ENCODE measurements at regions not wholly inside any gene's neighbourhood (a gene's known extent, or its start where the extent isn't known, plus 50 kb on each side); places are given as distances from the start of the nearest gene placed in this dataset.

DNA sequence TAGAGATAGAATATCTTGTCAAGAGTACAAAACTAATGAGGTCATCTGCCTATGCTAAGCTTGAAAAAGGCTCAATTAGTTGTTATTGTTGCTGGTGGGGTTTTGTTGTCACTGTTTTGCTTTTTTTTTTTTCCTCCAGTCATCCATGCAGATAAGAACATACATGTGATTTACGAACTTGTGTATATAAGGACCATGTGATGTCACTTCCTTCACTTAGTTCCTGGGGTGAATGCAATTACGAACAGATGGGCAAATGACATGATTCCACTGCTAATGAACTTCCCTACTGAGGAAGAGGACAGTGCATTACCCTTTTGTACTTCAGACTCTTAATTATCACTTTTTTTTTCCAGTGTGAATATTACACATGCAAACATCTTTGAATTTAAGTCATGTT is 1175.3 kb upstream of the GJE1 start:
- H3K9me3 Mint-ChIP-seq (ENCODE audit: unreplicated experiment) = no peaks in the 10 kb centered on the region
- intact Hi-C loops (cut with micrococcal nuclease) = no loop called here
- DNase-seq (ENCODE audit: unreplicated experiment) = no peak
- TF ChIP-seq CTCF (IDR thresholded peaks at IDR 0.05; ENCODE audit: unreplicated experiment) = no peak
- no peaks in the 10 kb centered on the region for H3K27me3 Mint-ChIP-seq (ENCODE audit: insufficient read depth, unreplicated experiment)
- no peaks in the 10 kb centered on the region for H3K4me1 Mint-ChIP-seq (ENCODE audit: insufficient read depth, unreplicated experiment)
- H3K27ac Mint-ChIP-seq (ENCODE audit: low read depth, unreplicated experiment) = no peak overlapping the region
- no peak overlapping the region for H3K4me3 Mint-ChIP-seq (ENCODE audit: unreplicated experiment)
- ChIA-PET POLR2A (no interaction called here), CTCF (interaction anchor here (0.6 kb wide), 1 partner anchor 187 kb away, joined by 3 read pairs; no protein-coding TSS in a partner anchor)
- BruUV-seq (replicated peaks) = no TSS peak
- H3K36me3 Mint-ChIP-seq (ENCODE audit: insufficient read depth, unreplicated experiment) = no peaks in the 10 kb centered on the region

- Mint-ChIP-seq H3K27me3 (ENCODE audit: insufficient read depth, unreplicated experiment) (no peaks in the 10 kb centered on the region), H3K9me3 (ENCODE audit: unreplicated experiment) (no peaks in the 10 kb centered on the region), H3K27ac (ENCODE audit: low read depth, unreplicated experiment) (no peak overlapping the region), H3K4me1 (ENCODE audit: insufficient read depth, unreplicated experiment) (no peaks in the 10 kb centered on the region), H3K36me3 (ENCODE audit: insufficient read depth, unreplicated experiment) (no peaks in the 10 kb centered on the region), H3K4me3 (ENCODE audit: unreplicated experiment) (no peak overlapping the region)
- ChIA-PET CTCF (interaction anchor here (0.6 kb wide), 1 partner anchor 187 kb away, joined by 3 read pairs; no protein-coding TSS in a partner anchor), POLR2A (no interaction called here)
- BruUV-seq (replicated peaks) = no TSS peak
- intact Hi-C loops (cut with micrococcal nuclease) = no loop called here
- no peak for TF ChIP-seq CTCF (IDR thresholded peaks at IDR 0.05; ENCODE audit: unreplicated experiment)
- DNase-seq (ENCODE audit: unreplicated experiment) = no peak
Observed at GRCh38 chr6:140956571-140957369, 1176.0 kb upstream of the GJE1 start.

DNA sequence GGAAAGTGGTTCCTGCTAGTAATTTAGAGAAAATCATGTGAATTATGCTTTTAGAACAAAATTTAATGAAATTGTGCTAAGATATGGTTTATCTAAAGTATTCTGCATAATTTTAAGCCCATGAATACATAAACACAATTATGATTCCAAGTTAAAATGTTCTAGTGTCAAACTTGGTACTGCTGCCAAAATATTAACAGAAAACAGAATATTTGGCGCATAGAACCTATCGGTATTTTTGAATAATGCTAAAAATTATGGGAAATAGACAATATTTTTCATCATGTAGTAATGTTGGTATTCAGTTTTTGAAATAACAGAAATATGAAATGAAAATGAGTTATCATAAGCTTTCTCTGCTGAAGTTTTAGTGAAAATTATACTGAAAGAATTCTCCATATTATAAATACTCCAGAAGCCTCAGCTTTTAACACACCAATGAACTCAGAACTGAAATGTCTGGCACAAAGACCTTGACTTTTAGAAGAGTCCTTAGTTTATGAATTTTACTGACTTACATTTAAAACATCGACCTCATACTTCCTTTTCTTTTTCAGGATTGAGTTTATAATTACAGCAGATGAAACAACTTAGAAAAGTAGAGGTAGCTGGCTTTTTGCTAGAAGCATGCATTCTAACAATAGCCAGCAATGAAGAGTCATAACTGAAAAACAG is 1192.3 kb upstream of the GJE1 start:
- H3K4me1 Mint-ChIP-seq (ENCODE audit: insufficient read depth, unreplicated experiment) = no peaks in the 10 kb centered on the region
- CTCF ChIA-PET = no interaction called here
- no peak overlapping the region for H3K27ac Mint-ChIP-seq (ENCODE audit: low read depth, unreplicated experiment)
- H3K36me3 Mint-ChIP-seq (ENCODE audit: insufficient read depth, unreplicated experiment) = peaks cover 5% of the 10 kb centered on the region
- BruUV-seq (replicated peaks) = no TSS peak
- POLR2A ChIA-PET = interaction anchor here (0.7 kb wide), 1 partner anchor 911 kb away, joined by 4 read pairs; no protein-coding TSS in a partner anchor
- intact Hi-C loops (cut with micrococcal nuclease) = no loop called here
- H3K4me3 Mint-ChIP-seq (ENCODE audit: unreplicated experiment) = no peak overlapping the region
- TF ChIP-seq CTCF (IDR thresholded peaks at IDR 0.05; ENCODE audit: unreplicated experiment) = no peak
- no peak for DNase-seq (ENCODE audit: unreplicated experiment)
- no peaks in the 10 kb centered on the region for H3K9me3 Mint-ChIP-seq (ENCODE audit: unreplicated experiment)
- H3K27me3 Mint-ChIP-seq (ENCODE audit: insufficient read depth, unreplicated experiment) = no peaks in the 10 kb centered on the region

DNA sequence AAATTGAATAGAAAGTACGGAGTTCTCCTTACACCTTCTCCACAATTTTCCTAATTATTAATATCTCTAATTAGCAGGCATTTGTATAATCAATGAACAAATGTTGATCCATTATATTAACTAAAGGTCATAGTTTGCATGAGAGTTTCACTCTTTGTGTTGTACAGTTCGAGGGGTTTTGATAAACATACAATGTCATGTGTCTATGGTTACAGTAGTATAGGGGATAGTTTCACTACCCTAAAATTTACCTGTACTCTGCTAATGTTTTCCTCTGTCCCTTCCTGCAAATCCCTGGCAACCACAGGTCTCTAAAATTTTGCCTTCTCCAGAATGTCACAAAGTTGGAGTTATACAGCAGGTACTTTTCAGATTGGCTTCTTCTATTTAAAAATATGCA is 1199.8 kb upstream of the GJE1 start:
- H3K9me3 Mint-ChIP-seq (ENCODE audit: unreplicated experiment) = peaks cover 6% of the 10 kb centered on the region
- no TSS peak for BruUV-seq (replicated peaks)
- POLR2A ChIA-PET = no interaction called here
- no peak for TF ChIP-seq CTCF (IDR thresholded peaks at IDR 0.05; ENCODE audit: unreplicated experiment)
- CTCF ChIA-PET = no interaction called here
- no peaks in the 10 kb centered on the region for H3K27me3 Mint-ChIP-seq (ENCODE audit: insufficient read depth, unreplicated experiment)
- no peak overlapping the region for H3K4me3 Mint-ChIP-seq (ENCODE audit: unreplicated experiment)
- H3K27ac Mint-ChIP-seq (ENCODE audit: low read depth, unreplicated experiment) = no peak overlapping the region
- intact Hi-C loops (cut with micrococcal nuclease) = no loop called here
- DNase-seq (ENCODE audit: unreplicated experiment) = no peak
- no peaks in the 10 kb centered on the region for H3K4me1 Mint-ChIP-seq (ENCODE audit: insufficient read depth, unreplicated experiment)
- no peaks in the 10 kb centered on the region for H3K36me3 Mint-ChIP-seq (ENCODE audit: insufficient read depth, unreplicated experiment)

Measured in MCF 10A (cell line).